Naive thymus-derived CD4-positive, alpha-beta T cell (primary cell): ENCODE measurements at regions not wholly inside any gene's neighbourhood (a gene's known extent, or its start where the extent isn't known, plus 50 kb on each side); places are given as distances from the start of the nearest gene placed in this dataset.
A peak's percentile ranks its signal among the peaks of the same experiment; 100 is the strongest.

Experiments
- ATAC-seq: fragments of 150-1000 bp; cut with Tn5 transposase; 2 replicates; pipeline ENCODE4 v1.10.0; 2021; ENCODE audit warnings: mild to moderate bottlenecking, moderate library complexity
- CTCF ChIA-PET: fragments of 350-600 bp; sonication (Branson Sonifier 250); formaldehyde crosslinking; loops from one replicate; lab custom pipeline; 2021; ENCODE audit warnings: antibody characterized with exemption; lab: Charles Lee
- POLR2A ChIA-PET: fragments of 350-600 bp; sonication (Branson Sonifier 250); formaldehyde crosslinking; loops from one replicate; lab custom pipeline; 2021; ENCODE audit warnings: antibody characterized with exemption, inconsistent platforms; lab: Charles Lee
- DNase-seq, 9 donors: peaks; one replicate each; pipeline versions ENCODE4 v3.0.0 to v3.0.0-alpha.2; 2020 to 2022; ENCODE audit warnings: mixed read lengths in 1 of 9
- H3K27ac ChIP-seq: one replicate; pipeline ENCODE4 v1.7.0; 2013; ENCODE audit warnings: mild to moderate bottlenecking, low read depth, low read length, moderate library complexity
- H3K27me3 ChIP-seq, 2 donors: one replicate each; pipeline ENCODE4 v1.7.0; 2013; ENCODE audit warnings: low read length in 2 of 2, mild to moderate bottlenecking in 2 of 2, moderate library complexity in 2 of 2; ENCODE audit not compliant: control insufficient read depth in 2 of 2, insufficient read depth in 2 of 2
- H3K36me3 ChIP-seq, 3 experiments: 1 replicate in 2 of 3; 2 replicates in 1 of 3; pipeline ENCODE4 v1.7.0; 2013; ENCODE audit warnings: low read length in 3 of 3, mild to moderate bottlenecking in 3 of 3, moderate library complexity in 1 of 3; ENCODE audit not compliant: insufficient read depth in 3 of 3, control insufficient read depth in 2 of 3
- H3K4me1 ChIP-seq, 2 donors: one replicate each; pipeline ENCODE4 v1.7.0; 2013; ENCODE audit warnings: low read length in 2 of 2, mild to moderate bottlenecking in 2 of 2, moderate library complexity in 1 of 2; ENCODE audit not compliant: control insufficient read depth in 2 of 2, insufficient read depth in 2 of 2
- H3K4me3 ChIP-seq: 2 replicates; pipeline ENCODE4 v1.7.0; 2013; ENCODE audit warnings: mild to moderate bottlenecking, low read length
- H3K9me3 ChIP-seq, 3 experiments: 1 replicate in 2 of 3; 2 replicates in 1 of 3; pipeline ENCODE4 v1.7.0; 2013; ENCODE audit warnings: low read length in 3 of 3; ENCODE audit not compliant: control insufficient read depth in 2 of 3
- H3K27ac Mint-ChIP-seq, 9 donors: one replicate each; pipeline ENCODE4 v1.8.0; 2020 to 2022; ENCODE audit warnings: mixed read lengths in 9 of 9, mild to moderate bottlenecking in 8 of 9, moderate library complexity in 5 of 9, inconsistent platforms in 2 of 9
- H3K27me3 Mint-ChIP-seq, 5 donors: one replicate each; pipeline ENCODE4 v1.8.0; 2021 to 2022; ENCODE audit warnings: mixed read lengths in 5 of 5, mild to moderate bottlenecking in 1 of 5
- H3K36me3 Mint-ChIP-seq, 5 donors: one replicate each; pipeline ENCODE4 v1.8.0; 2020 to 2022; ENCODE audit warnings: mixed read lengths in 5 of 5, mild to moderate bottlenecking in 3 of 5, inconsistent platforms in 1 of 5
- H3K4me1 Mint-ChIP-seq, 7 donors: one replicate each; pipeline ENCODE4 v1.8.0; 2020 to 2022; ENCODE audit warnings: mixed read lengths in 7 of 7, mild to moderate bottlenecking in 3 of 7, inconsistent platforms in 1 of 7
- H3K4me3 Mint-ChIP-seq, 10 donors: one replicate each; pipeline ENCODE4 v1.8.0; 2020 to 2022; ENCODE audit warnings: mild to moderate bottlenecking in 10 of 10, mixed read lengths in 10 of 10, moderate library complexity in 6 of 10, inconsistent platforms in 2 of 10
- H3K9me3 Mint-ChIP-seq, 11 donors: one replicate each; pipeline ENCODE4 v1.8.0; 2020 to 2022; ENCODE audit warnings: mixed read lengths in 11 of 11, mild to moderate bottlenecking in 4 of 11, inconsistent platforms in 1 of 11, moderate library complexity in 1 of 11
- intact Hi-C, 2 donors: fragments of 100-400 bp; cut with micrococcal nuclease; formaldehyde crosslinking; loops; one replicate each; pipeline ENCODE4 v1.15.1; 2023

- Mint-ChIP-seq H3K27ac (no peak overlapping the region), H3K27me3 (no peaks in the 10 kb centered on the region), H3K9me3 (peaks cover 0 to 6% (median 2%) of the 10 kb centered on the region in 11 donors), H3K4me3 (no peak overlapping the region), H3K36me3 (no peaks in the 10 kb centered on the region), H3K4me1 (peaks cover 0 to 1% (median 0%) of the 10 kb centered on the region in 7 donors)
- no peak overlapping the region for H3K4me3 ChIP-seq
- no peaks in the 10 kb centered on the region for H3K9me3 ChIP-seq
- ATAC-seq (no peak), DNase-seq (no peak)
- intact Hi-C loops = no loop called here
- H3K36me3 ChIP-seq = no peaks in the 10 kb centered on the region
- H3K27me3 ChIP-seq = no peaks in the 10 kb centered on the region
- CTCF ChIA-PET = no interaction called here
- H3K4me1 ChIP-seq = no peaks in the 10 kb centered on the region
- POLR2A ChIA-PET = no interaction called here
- no peak overlapping the region for H3K27ac ChIP-seq
Observed at GRCh38 chr17:71966459-71967313, 154.1 kb upstream of the SOX9 start.

GRCh38 chr17:71969500-71969899 lies 151.3 kb upstream of the SOX9 start:
- no peaks in the 10 kb centered on the region for H3K4me1 ChIP-seq
- no peak for ATAC-seq
- H3K27me3 Mint-ChIP-seq = no peaks in the 10 kb centered on the region
- H3K4me1 Mint-ChIP-seq = peaks cover 0 to 1% (median 0%) of the 10 kb centered on the region in 7 donors
- H3K27ac ChIP-seq = no peak overlapping the region
- H3K36me3 Mint-ChIP-seq = no peaks in the 10 kb centered on the region
- CTCF ChIA-PET = no interaction called here
- no peaks in the 10 kb centered on the region for H3K9me3 ChIP-seq
- POLR2A ChIA-PET = no interaction called here
- no peaks in the 10 kb centered on the region for H3K27me3 ChIP-seq
- H3K36me3 ChIP-seq = no peaks in the 10 kb centered on the region
- intact Hi-C loops = no loop called here
- no peak overlapping the region for H3K4me3 ChIP-seq
- H3K9me3 Mint-ChIP-seq = peaks cover 0 to 6% (median 2%) of the 10 kb centered on the region in 11 donors
- no peak overlapping the region for H3K4me3 Mint-ChIP-seq
- no peak overlapping the region for H3K27ac Mint-ChIP-seq
- no peak for DNase-seq

DNA sequence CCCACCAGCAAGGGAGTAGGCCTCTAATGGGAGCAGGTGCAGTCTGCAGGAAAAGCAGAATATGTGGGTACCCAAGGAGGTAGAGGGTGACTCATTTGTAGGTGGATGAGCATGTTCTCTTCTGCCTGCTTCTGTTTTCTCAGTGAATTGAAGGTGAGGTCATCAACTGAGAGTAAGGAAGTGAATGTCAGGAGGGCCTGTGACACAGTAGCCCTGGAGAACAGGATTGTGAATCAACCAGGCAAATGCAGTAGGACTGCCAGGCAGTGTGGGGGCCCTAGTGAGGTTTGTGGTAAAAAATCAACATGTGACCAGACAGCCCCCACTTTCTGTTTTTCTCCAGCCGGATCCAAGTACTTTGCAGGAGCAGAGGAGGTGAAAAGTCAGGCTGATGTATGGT lies 150.5 kb upstream of the SOX9 start:
- Mint-ChIP-seq H3K36me3 (no peaks in the 10 kb centered on the region), H3K27ac (no peak overlapping the region), H3K4me1 (peaks cover 0 to 1% (median 0%) of the 10 kb centered on the region in 7 donors), H3K4me3 (no peak overlapping the region), H3K27me3 (no peaks in the 10 kb centered on the region), H3K9me3 (peaks cover 0 to 12% (median 2%) of the 10 kb centered on the region in 11 donors)
- H3K27ac ChIP-seq = no peak overlapping the region
- POLR2A ChIA-PET = no interaction called here
- ATAC-seq (no peak), DNase-seq (no peak)
- H3K9me3 ChIP-seq = no peaks in the 10 kb centered on the region
- CTCF ChIA-PET = no interaction called here
- H3K4me3 ChIP-seq = no peak overlapping the region
- H3K27me3 ChIP-seq = no peaks in the 10 kb centered on the region
- no peaks in the 10 kb centered on the region for H3K36me3 ChIP-seq
- H3K4me1 ChIP-seq = no peaks in the 10 kb centered on the region
- intact Hi-C loops = no loop called here

DNA sequence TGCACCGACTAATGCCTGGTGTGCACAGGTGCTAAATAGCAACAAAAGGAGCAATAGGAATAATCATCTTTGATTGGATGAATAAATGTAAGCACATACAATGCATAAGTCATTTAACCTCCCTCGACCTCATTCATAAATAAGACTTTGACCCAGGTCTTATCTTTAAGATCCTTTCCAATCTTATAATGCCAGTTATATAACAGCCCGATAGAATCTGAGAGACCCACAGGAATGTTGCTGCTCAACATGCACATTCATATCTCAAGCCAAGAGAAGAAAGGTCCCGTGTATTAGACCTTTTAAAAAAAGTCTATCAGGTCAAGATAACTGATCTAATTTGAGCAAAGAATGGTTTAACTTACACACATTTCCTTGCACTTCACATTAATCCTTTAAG lies 146.8 kb upstream of the SOX9 start:
- H3K27ac Mint-ChIP-seq = no peak overlapping the region

GRCh38 chr17:71975331-71975801 lies 145.5 kb upstream of the SOX9 start:
- Mint-ChIP-seq H3K9me3 (peaks cover 0 to 23% (median 6%) of the 10 kb centered on the region in 11 donors), H3K27ac (no peak overlapping the region), H3K4me1 (peaks cover 0 to 1% (median 0%) of the 10 kb centered on the region in 7 donors), H3K27me3 (peaks cover 0 to 5% (median 0%) of the 10 kb centered on the region in 5 donors), H3K4me3 (peak overlapping the region in 1 of 10 donors; percentile 29), H3K36me3 (peaks cover 0 to 4% (median 0%) of the 10 kb centered on the region in 5 donors)
- no peaks in the 10 kb centered on the region for H3K36me3 ChIP-seq
- H3K4me3 ChIP-seq = no peak overlapping the region
- H3K4me1 ChIP-seq = no peaks in the 10 kb centered on the region
- CTCF ChIA-PET = no interaction called here
- no peaks in the 10 kb centered on the region for H3K27me3 ChIP-seq
- intact Hi-C loops = no loop called here
- H3K27ac ChIP-seq = no peak overlapping the region
- DNase-seq (no peak), ATAC-seq (no peak)
- POLR2A ChIA-PET = no interaction called here
- H3K9me3 ChIP-seq = peaks cover 0 to 4% (median 0%) of the 10 kb centered on the region in 3 experiments

More for the DNA sequence above, 146.8 kb upstream of the SOX9 start:
- no peak overlapping the region for H3K4me3 ChIP-seq
- no peaks in the 10 kb centered on the region for H3K27me3 ChIP-seq
- Mint-ChIP-seq H3K4me1 (peaks cover 0 to 1% (median 0%) of the 10 kb centered on the region in 7 donors), H3K9me3 (peaks cover 0 to 22% (median 5%) of the 10 kb centered on the region in 11 donors), H3K36me3 (peaks cover 0 to 4% (median 0%) of the 10 kb centered on the region in 5 donors), H3K4me3 (no peak overlapping the region), H3K27me3 (peaks cover 0 to 5% (median 0%) of the 10 kb centered on the region in 5 donors)
- H3K27ac ChIP-seq = no peak overlapping the region
- ChIA-PET CTCF (interaction anchor here (0.6 kb wide), 1 partner anchor 74 kb away, joined by 5 read pairs; no protein-coding TSS in a partner anchor), POLR2A (no interaction called here)
- ATAC-seq = no peak
- H3K9me3 ChIP-seq = peaks cover 0 to 4% (median 0%) of the 10 kb centered on the region in 3 experiments
- no peaks in the 10 kb centered on the region for H3K36me3 ChIP-seq
- H3K4me1 ChIP-seq = no peaks in the 10 kb centered on the region
- no peak for DNase-seq
- intact Hi-C loops = no loop called here

GRCh38 chr17:71976011-71976649 lies 144.7 kb upstream of the SOX9 start:
- Mint-ChIP-seq H3K27me3 (peaks cover 0 to 5% (median 0%) of the 10 kb centered on the region in 5 donors), H3K27ac (no peak overlapping the region), H3K4me1 (peaks cover 0 to 1% (median 0%) of the 10 kb centered on the region in 7 donors), H3K4me3 (no peak overlapping the region), H3K9me3 (peaks cover 0 to 29% (median 6%) of the 10 kb centered on the region in 11 donors), H3K36me3 (peaks cover 0 to 4% (median 0%) of the 10 kb centered on the region in 5 donors)
- DNase-seq (no peak), ATAC-seq (no peak)
- Histone ChIP-seq H3K36me3 (no peaks in the 10 kb centered on the region), H3K4me3 (no peak overlapping the region), H3K27me3 (no peaks in the 10 kb centered on the region), H3K9me3 (peaks cover 0 to 4% (median 0%) of the 10 kb centered on the region in 3 experiments), H3K27ac (no peak overlapping the region), H3K4me1 (no peaks in the 10 kb centered on the region)
- POLR2A ChIA-PET = no interaction called here
- CTCF ChIA-PET = no interaction called here
- intact Hi-C loops = no loop called here
